GM13976 (cell line): ENCODE measurements at regions not wholly inside any gene's neighbourhood (a gene's known extent, or its start where the extent isn't known, plus 50 kb on each side); places are given as distances from the start of the nearest gene placed in this dataset.
"Not testable (repeated sequence)": the region's sequence is repeated elsewhere in the genome, so short reads cannot be mapped to it uniquely, and the experiment has no call there.

Experiments used
- DNase-seq: peaks from one replicate; pipeline ENCODE4 v3.0.0; 2012; ENCODE audit warnings: low spot score
- in situ Hi-C: fragments of 300-500 bp; cut with MboI; formaldehyde crosslinking; loops from one replicate; pipeline ENCODE4 v1.12.0; 2022; ENCODE audit warnings: low sequenced_read_pairs, mixed read lengths, inconsistent platforms; ENCODE audit not compliant: unreplicated experiment
- TF ChIP-seq, protein P1 (sequence below): IDR thresholded peaks from 2 replicates; pipeline ENCODE4 v1.5.1; 2012; ENCODE audit warnings: borderline replicate concordance, mild to moderate bottlenecking; ENCODE audit not compliant: insufficient read depth; ENCODE audit errors: extremely low read depth, missing control alignments, control extremely low read depth

DNA sequence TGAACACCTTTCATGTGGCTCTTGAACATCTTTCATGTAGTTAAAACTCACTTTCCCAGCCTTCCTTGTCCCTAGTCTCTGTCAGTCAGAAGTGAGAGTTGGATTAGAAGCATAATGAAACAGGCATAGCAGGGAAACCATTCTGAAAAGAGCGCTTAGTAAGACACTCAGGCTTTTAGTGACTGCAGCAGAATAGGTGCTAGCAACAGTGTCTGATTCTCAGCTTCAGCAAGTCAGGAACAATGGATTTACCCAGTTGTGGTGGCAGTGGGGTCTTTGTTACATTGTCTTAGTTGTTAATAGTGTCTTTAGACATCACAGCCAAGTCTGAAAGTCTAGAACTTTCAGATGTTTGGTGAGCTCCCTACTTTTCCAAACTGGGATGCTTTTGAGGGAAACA, 177.1 kb upstream of the PCDH7 start:
- in situ Hi-C loops: no loop called here
- no peak for DNase-seq
- TF ChIP-seq, protein P1, sequence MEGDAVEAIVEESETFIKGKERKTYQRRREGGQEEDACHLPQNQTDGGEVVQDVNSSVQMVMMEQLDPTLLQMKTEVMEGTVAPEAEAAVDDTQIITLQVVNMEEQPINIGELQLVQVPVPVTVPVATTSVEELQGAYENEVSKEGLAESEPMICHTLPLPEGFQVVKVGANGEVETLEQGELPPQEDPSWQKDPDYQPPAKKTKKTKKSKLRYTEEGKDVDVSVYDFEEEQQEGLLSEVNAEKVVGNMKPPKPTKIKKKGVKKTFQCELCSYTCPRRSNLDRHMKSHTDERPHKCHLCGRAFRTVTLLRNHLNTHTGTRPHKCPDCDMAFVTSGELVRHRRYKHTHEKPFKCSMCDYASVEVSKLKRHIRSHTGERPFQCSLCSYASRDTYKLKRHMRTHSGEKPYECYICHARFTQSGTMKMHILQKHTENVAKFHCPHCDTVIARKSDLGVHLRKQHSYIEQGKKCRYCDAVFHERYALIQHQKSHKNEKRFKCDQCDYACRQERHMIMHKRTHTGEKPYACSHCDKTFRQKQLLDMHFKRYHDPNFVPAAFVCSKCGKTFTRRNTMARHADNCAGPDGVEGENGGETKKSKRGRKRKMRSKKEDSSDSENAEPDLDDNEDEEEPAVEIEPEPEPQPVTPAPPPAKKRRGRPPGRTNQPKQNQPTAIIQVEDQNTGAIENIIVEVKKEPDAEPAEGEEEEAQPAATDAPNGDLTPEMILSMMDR: no peak

DNA sequence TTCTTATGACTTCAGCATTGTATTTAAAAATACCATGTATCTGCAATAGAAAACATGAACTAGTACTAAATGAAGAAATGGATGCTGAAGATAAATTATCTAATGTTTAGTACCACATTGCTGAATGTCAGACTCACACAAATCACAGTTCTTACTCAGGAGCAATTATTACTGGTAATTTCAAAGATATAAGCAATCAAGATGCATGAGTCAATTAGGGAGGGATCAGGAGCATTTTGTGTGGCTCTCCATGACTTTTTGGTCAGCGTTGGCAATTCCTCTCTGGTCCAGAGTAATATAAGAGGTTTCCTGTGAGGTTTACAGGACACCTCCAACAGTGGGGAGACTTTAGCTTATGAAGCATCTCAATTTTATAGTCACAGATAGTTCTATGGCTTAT, 167.0 kb upstream of the PCDH7 start:
- in situ Hi-C loops: no loop called here
- no peak for DNase-seq
- TF ChIP-seq, protein P1: no peak

DNA sequence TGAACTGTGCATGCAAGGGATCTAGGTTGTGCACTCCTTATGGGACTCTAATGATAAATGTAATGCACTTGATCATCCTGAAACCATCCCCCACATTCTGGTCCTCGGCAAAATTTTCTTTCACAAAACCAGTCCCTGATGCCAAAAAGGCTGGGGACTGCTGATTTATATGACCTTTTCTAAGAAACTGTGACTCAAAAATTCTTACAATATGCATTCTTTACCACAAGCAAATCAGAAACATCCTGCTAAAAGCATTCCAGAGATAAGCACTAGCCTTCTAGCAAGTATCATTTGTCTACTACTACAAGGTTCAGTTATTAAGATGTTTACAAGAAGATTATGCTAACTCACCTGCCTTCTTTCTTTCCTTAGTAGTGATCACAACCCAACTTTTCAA, 166.5 kb upstream of the PCDH7 start:
- TF ChIP-seq, protein P1: no peak
- DNase-seq: no peak
- in situ Hi-C loops: no loop called here

DNA sequence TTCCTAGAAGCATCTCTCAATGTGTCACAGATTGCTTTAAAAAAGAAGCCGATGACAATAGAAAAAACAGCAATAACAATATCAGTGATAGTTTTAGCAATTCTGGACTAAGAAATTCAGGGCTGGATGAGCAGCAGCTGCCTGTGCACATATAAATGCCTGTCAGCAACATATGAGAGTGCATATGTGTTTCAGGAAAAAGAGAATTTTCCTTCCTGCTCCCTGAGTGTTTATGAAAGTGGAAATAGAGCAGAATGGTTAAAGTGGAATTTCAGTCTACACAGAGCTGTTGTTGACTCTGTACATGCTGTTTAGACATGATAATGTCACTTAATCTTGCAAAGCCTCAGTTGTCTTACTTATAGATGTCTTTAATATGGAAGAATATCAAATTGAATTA, 164.4 kb upstream of the PCDH7 start:
- DNase-seq: no peak
- in situ Hi-C loops: no loop called here
- TF ChIP-seq, protein P1: no peak

DNA sequence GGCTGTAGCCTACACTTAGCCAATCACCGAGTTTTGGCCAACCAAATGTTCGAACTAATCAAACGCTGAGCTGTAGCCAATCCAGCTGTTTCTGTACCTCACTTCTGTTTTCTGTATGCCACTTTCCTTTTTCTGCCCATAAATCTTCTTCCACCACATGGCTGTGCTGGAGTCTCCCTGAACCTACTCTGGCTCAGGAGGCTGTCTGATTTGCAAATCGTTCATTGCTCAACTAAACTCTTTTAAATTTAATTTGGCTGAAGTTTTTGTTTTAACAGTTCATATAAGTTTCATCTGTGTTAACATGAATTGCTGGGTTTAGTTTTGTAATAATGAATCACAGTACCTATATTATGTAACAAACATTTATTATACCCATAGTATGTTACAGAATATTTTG, 160.7 kb upstream of the PCDH7 start:
- in situ Hi-C loops: no loop called here
- no peak for DNase-seq
- TF ChIP-seq, protein P1: no peak

DNA sequence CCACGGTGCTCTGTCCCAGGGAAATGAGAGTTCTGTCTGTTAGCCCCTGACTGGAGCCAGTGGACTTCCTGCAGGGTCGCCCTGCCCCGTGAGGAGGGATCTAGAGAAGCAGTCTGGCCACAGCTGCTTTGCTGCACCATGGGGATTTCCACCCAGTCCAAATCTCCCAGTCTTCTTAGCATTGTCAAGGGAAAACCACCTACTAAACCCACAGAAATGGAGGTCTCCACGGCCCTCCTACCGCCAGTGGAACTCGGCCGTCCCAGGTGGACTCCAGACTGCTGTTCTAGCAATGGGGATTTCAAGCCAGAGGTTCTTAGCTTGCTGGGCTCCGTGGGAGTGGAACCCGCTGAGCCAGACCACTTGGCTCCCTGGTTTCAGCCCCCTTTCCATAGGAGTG, 133.3 kb upstream of the PCDH7 start:
- in situ Hi-C loops: no loop called here
- TF ChIP-seq, protein P1: no peak

DNA sequence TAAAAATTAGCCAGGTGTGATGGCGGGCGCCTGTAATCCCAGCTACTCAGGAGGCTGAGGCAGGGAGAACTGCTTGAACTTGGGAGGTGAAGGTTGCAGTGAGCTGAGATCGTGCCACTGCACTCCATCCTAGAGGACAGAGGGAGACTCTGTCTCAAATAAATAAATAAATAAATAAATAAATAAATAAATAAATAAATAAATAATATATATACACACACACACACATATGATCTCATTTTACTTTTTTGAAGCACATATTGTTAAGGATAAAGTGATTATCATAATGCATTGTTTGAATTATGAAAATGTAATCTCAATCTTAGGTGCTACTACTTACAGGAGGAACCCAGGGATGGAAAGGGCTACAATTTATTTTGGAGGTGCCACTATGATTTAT, 130.5 kb upstream of the PCDH7 start:
- DNase-seq, in situ Hi-C loops: not testable (repeated sequence)

More for the DNA sequence above, 133.3 kb upstream of the PCDH7 start:
- no peak for DNase-seq
